GM21515 (cell line): ENCODE measurements at regions not wholly inside any gene's neighbourhood (a gene's known extent, or its start where the extent isn't known, plus 50 kb on each side); places are given as distances from the start of the nearest gene placed in this dataset.
A peak's percentile ranks its signal among the peaks of the same experiment; 100 is the strongest.
"Not testable (repeated sequence)": the region's sequence is repeated elsewhere in the genome, so short reads cannot be mapped to it uniquely, and the experiment has no call there.

Experiments
- ATAC-seq: cut with Tn5 transposase; IDR thresholded peaks from one replicate; pipeline ENCODE4 v1.9.1; 2021; ENCODE audit not compliant: unreplicated experiment

GRCh38 chr6:113358063-113358583 is 499.0 kb upstream of the MARCKS start:
- no peak for ATAC-seq

GRCh38 chr6:113359155-113360140 is 497.7 kb upstream of the MARCKS start:
- no peak for ATAC-seq

GRCh38 chr6:113361014-113361645 is 496.0 kb upstream of the MARCKS start:
- no peak for ATAC-seq

- ATAC-seq = no peak
Measured at GRCh38 chr6:113362301-113363047, 494.7 kb upstream of the MARCKS start.

GRCh38 chr6:113363048-113363798 is 493.9 kb upstream of the MARCKS start:
- no peak for ATAC-seq

GRCh38 chr6:113363866-113364265 is 493.3 kb upstream of the MARCKS start:
- ATAC-seq = no peak

GRCh38 chr6:113364766-113365165 is 492.4 kb upstream of the MARCKS start:
- ATAC-seq = no peak

GRCh38 chr6:113365191-113365590 is 492.0 kb upstream of the MARCKS start:
- no peak for ATAC-seq

GRCh38 chr6:113366505-113366904 is 490.6 kb upstream of the MARCKS start:
- ATAC-seq = no peak

GRCh38 chr6:113370508-113371502 is 486.3 kb upstream of the MARCKS start:
- no peak for ATAC-seq

- not testable (repeated sequence) for ATAC-seq
Measured at GRCh38 chr6:113375466-113375865, 481.7 kb upstream of the MARCKS start.

GRCh38 chr6:113375950-113376846 is 480.9 kb upstream of the MARCKS start:
- ATAC-seq = no peak

- no peak for ATAC-seq
Measured at GRCh38 chr6:113376847-113377165, 480.3 kb upstream of the MARCKS start.

GRCh38 chr6:113377362-113377942 is 479.7 kb upstream of the MARCKS start:
- peak; percentile 57 for ATAC-seq

- ATAC-seq = no peak
Measured at GRCh38 chr6:113380591-113380990, 476.6 kb upstream of the MARCKS start.

- no peak for ATAC-seq
Measured at GRCh38 chr6:113381232-113381631, 475.9 kb upstream of the MARCKS start.

GRCh38 chr6:113381959-113382358 is 475.2 kb upstream of the MARCKS start:
- peak; percentile 88 for ATAC-seq

- no peak for ATAC-seq
Measured at GRCh38 chr6:113383701-113384100, 473.4 kb upstream of the MARCKS start.
